Esophagus muscularis mucosa (tissue), 4 donors: ENCODE measurements at regions not wholly inside any gene's neighbourhood (a gene's known extent, or its start where the extent isn't known, plus 50 kb on each side); places are given as distances from the start of the nearest gene placed in this dataset.
"Not testable (repeated sequence)": the region's sequence is repeated elsewhere in the genome, so short reads cannot be mapped to it uniquely, and the experiment has no call there.

Source experiments
- DNase-seq: peaks from one replicate; pipeline ENCODE4 v3.0.0-alpha.2; 2017; ENCODE audit errors: extremely low spot score
- H3K27ac ChIP-seq, 4 donors: fragments of 200-600 bp; sonication (generic); replicated peaks in 1 of 4; 1 replicate in 3 of 4; 2 replicates in 1 of 4; pipeline ENCODE4 v1.5.1; 2016 to 2019; ENCODE audit warnings: mild to moderate bottlenecking in 1 of 4
- H3K27me3 ChIP-seq, 4 donors: fragments of 200-600 bp; sonication (generic); one replicate each; pipeline versions ENCODE4 v1.5.1 to v1.6.0; 2016 to 2019
- H3K36me3 ChIP-seq, 4 donors: fragments of 200-600 bp; sonication (generic); one replicate each; pipeline ENCODE4 v1.5.1; 2016 to 2019
- H3K4me1 ChIP-seq, 4 donors: fragments of 200-600 bp; sonication (generic); one replicate each; pipeline ENCODE4 v1.5.1; 2016 to 2019
- H3K4me3 ChIP-seq, 4 donors: fragments of 200-600 bp; sonication (generic); 1 replicate in 2 of 4; 2 replicates in 2 of 4; pipeline ENCODE4 v1.5.1; 2016 to 2019; ENCODE audit warnings: mild to moderate bottlenecking in 4 of 4, moderate library complexity in 1 of 4
- H3K9me3 ChIP-seq, 4 donors: fragments of 200-600 bp; sonication (generic); 1 replicate in 3 of 4; 2 replicates in 1 of 4; pipeline ENCODE4 v1.5.1; 2016 to 2019
- WGBS: methylation state at CpG from one replicate; pipeline ENCODE4 v1.1.5; 2018; 5-methylcytosine and 5-hydroxymethylcytosine counted together
- intact Hi-C: fragments of 100-400 bp; cut with DNase I; formaldehyde crosslinking; loops from one replicate; pipeline ENCODE4 v1.15.1; 2023

- H3K4me1 ChIP-seq, H3K9me3 ChIP-seq, intact Hi-C loops, H3K36me3 ChIP-seq, H3K27ac ChIP-seq, DNase-seq, H3K4me3 ChIP-seq, H3K27me3 ChIP-seq: not testable (repeated sequence)
- WGBS: 90% methylated on average over 2 of the region's 3 CpGs
Measured at GRCh38 chr2:111484097-111484496, 363.4 kb downstream of the BCL2L11 start.

DNA sequence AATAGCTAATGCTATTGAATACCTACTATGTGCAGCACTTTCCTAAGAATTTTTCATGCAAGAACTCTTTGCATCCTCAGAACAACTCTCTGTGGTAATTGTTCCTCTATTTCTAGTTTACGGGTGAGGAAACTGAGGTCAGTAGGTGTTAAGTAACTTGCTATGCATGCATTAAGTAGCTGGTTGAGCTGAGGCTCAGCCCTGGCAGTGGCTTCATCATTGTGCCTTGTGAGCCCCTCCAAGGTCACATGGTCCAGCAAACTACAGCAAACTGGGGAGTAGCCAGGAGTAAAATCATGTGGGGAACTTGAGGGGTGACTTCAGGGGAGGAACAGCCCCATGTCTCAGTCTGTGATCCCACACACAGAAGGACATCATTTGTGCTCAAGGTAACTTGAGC, 365.2 kb downstream of the BCL2L11 start:
- H3K36me3 ChIP-seq, DNase-seq, H3K4me3 ChIP-seq, H3K4me1 ChIP-seq, H3K27me3 ChIP-seq, H3K9me3 ChIP-seq, intact Hi-C loops, H3K27ac ChIP-seq: not testable (repeated sequence)
- WGBS: 89% methylated on average over 1 of the region's 1 CpG

DNA sequence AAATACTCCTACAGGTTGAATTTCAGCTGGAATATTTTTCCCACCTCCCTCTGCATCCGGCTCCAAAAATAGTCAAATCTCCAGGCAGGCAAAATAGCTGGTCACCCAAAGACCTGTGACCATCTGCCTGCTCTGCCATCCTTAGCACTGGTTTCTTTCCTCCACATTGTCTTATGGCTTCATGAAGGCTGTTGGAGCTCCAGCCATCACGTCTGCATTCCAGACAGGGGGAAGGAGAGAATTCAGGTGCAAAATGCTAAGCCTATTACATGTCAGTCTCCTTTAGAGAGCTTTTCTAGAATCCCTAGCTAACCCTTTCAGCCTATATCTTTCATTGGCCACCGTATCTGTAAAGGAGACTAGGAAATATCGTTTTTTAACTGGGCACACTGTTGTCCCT, 367.7 kb downstream of the BCL2L11 start:
- DNase-seq, H3K27ac ChIP-seq, H3K27me3 ChIP-seq, intact Hi-C loops, H3K4me1 ChIP-seq, H3K4me3 ChIP-seq, H3K9me3 ChIP-seq, H3K36me3 ChIP-seq: not testable (repeated sequence)
- 96% methylated on average over 3 of the region's 4 CpGs for WGBS

GRCh38 chr2:111489460-111489859, 368.7 kb downstream of the BCL2L11 start:
- H3K4me1 ChIP-seq, H3K27ac ChIP-seq, DNase-seq, H3K27me3 ChIP-seq, H3K36me3 ChIP-seq, H3K9me3 ChIP-seq, intact Hi-C loops, H3K4me3 ChIP-seq: not testable (repeated sequence)
- WGBS: no CpG with 5 or more reads among the region's 1 CpG

- whole genome bisulfite sequencing: no CpG with 5 or more reads among the region's 3 CpGs
- H3K27me3 ChIP-seq, intact Hi-C loops: not testable (repeated sequence)
Measured at GRCh38 chr2:111491181-111491580, 370.5 kb downstream of the BCL2L11 start.

DNA sequence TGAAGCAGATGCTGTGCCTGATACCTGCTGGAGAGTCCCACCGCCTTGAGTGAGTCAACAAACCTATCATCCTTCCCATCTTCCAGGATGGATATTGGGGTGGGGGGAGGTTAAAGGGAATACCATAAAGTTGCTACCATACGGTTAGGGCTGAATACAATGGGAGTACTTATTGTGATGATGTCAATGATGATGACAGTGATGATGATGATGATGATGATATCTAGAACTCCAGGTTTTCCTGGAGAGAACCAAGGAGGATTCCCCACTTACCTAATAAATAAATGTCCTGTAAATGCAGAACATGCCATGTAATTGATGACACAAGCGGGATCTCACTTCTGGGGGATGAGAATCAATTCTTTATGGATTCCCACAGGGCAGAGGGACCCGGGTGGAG, 370.9 kb downstream of the BCL2L11 start:
- H3K4me1 ChIP-seq: peaks cover 8 to 19% (median 15%) of the 10 kb centered on the region in 4 donors
- H3K36me3 ChIP-seq, intact Hi-C loops, H3K4me3 ChIP-seq, H3K9me3 ChIP-seq, H3K27me3 ChIP-seq, H3K27ac ChIP-seq, DNase-seq: not testable (repeated sequence)
- 75% methylated on average over 3 of the region's 4 CpGs for WGBS

More at GRCh38 chr2:111491181-111491580, 370.5 kb downstream of the BCL2L11 start:
- H3K27ac ChIP-seq, H3K36me3 ChIP-seq, DNase-seq, H3K9me3 ChIP-seq, H3K4me3 ChIP-seq: not testable (repeated sequence)
- peaks cover 6 to 18% (median 12%) of the 10 kb centered on the region in 4 donors for H3K4me1 ChIP-seq

DNA sequence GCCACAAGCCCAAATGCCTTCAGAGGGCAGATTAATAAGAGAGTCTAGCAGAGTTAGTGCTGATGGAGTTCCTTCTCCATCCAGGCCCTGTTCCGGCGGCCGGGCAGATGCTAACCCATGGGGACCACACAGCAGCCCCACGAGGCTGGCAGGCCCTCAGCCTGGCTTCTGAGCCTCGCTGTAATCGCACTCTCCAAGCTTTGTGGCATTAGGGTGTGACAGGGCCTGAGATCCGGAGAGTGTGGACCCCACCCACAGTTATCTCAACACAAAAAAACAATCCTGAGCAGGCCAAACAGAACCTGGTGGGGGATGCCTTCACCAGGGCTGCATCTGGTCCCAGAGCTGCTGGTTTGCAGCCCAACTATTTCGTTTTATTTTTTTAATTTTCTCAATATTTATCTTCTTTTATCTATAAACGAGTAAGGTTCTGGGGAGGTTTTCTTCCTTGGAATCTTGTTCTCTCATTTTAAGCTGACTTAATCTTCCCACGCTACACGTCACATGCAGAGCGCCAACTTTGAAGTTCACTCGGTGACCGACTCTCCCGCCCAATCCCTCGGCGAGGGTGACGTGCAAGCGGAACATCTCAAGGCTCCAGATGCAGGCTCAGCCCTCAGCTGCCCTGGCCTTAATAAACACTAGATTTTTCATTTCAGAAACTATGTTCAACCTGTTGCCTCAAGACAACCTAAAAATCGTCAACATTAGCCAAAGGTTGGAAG, 372.4 kb downstream of the BCL2L11 start:
- 40% methylated on average over 1 of the region's 20 CpGs for WGBS
- H3K36me3 ChIP-seq, DNase-seq, H3K27me3 ChIP-seq, H3K9me3 ChIP-seq, intact Hi-C loops: not testable (repeated sequence)
- Histone ChIP-seq H3K4me3 (peak overlapping the region in 3 of 4 donors; percentile 25 to 43 (median 33)), H3K4me1 (peaks cover 8 to 31% (median 19%) of the 10 kb centered on the region in 4 donors), H3K27ac (peak overlapping the region; percentile 60 to 75 (median 70))

- H3K36me3 ChIP-seq, intact Hi-C loops, H3K9me3 ChIP-seq, DNase-seq, H3K27me3 ChIP-seq: not testable (repeated sequence)
- H3K27ac ChIP-seq: peak overlapping the region; percentile 60 to 75 (median 70)
- peaks cover 8 to 31% (median 19%) of the 10 kb centered on the region in 4 donors for H3K4me1 ChIP-seq
- peak overlapping the region in 3 of 4 donors; percentile 25 to 43 (median 33) for H3K4me3 ChIP-seq
- no CpG with 5 or more reads among the region's 5 CpGs for WGBS
Measured at GRCh38 chr2:111493720-111494078, 373.0 kb downstream of the BCL2L11 start.

GRCh38 chr2:111494288-111494980, 373.7 kb downstream of the BCL2L11 start:
- WGBS: no CpG with 5 or more reads among the region's 14 CpGs
- H3K27me3 ChIP-seq, H3K9me3 ChIP-seq, DNase-seq, intact Hi-C loops, H3K36me3 ChIP-seq: not testable (repeated sequence)
- peak overlapping the region; percentile 72 to 80 (median 75) for H3K27ac ChIP-seq
- H3K4me3 ChIP-seq: peak overlapping the region; percentile 33 to 49 (median 41)
- peaks cover 8 to 31% (median 19%) of the 10 kb centered on the region in 4 donors for H3K4me1 ChIP-seq

DNA sequence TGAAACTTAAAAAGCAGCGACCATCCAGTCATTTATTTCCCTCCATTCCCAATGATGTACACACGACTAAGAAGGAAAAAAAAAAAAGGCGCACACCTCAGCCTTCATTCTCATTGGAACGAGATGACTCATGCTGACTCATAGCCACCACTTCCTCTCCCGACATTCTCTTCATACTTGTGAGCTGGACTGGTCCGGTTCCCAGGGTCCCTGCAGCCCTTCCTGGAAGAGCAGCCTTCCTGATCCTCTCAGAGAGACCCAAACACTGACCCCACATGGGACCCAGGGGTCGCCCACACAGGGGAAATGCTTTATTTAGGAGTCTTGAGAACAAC, 374.2 kb downstream of the BCL2L11 start:
- 0% methylated on average over 1 of the region's 7 CpGs for WGBS
- H3K4me3 ChIP-seq: peak overlapping the region; percentile 33 to 49 (median 41)
- H3K9me3 ChIP-seq, H3K27me3 ChIP-seq, H3K36me3 ChIP-seq, DNase-seq, intact Hi-C loops: not testable (repeated sequence)
- peaks cover 8 to 31% (median 19%) of the 10 kb centered on the region in 4 donors for H3K4me1 ChIP-seq
- peak overlapping the region; percentile 72 to 80 (median 75) for H3K27ac ChIP-seq

- H3K4me3 ChIP-seq, H3K27me3 ChIP-seq, H3K9me3 ChIP-seq, H3K36me3 ChIP-seq, intact Hi-C loops, DNase-seq: not testable (repeated sequence)
- Histone ChIP-seq H3K27ac (peak overlapping the region; percentile 14 to 74 (median 64)), H3K4me1 (peaks cover 8 to 31% (median 19%) of the 10 kb centered on the region in 4 donors)
- WGBS: 69% methylated on average over 2 of the region's 2 CpGs
Measured at GRCh38 chr2:111495636-111496035, 374.9 kb downstream of the BCL2L11 start.

DNA sequence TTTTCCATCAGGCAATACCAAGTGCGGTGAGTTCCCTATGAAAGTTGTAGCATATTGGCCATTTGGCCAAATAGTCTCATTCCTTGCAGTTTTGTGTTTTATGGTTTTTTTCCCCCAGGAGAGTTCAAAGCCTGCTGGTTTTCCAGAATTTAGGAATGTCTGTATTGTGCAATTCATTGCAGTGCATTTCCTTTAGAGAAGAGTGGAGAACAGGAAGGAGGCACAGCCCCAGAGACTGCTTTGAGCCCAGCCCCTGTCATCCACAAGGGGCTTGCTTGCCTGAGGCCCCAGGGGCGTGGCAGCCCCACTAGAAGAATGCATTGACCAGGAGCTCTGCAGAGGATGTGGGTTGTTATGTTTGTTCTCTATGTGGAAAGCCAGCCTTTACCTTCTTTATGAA, 375.5 kb downstream of the BCL2L11 start:
- intact Hi-C loops, H3K4me3 ChIP-seq, H3K36me3 ChIP-seq, H3K9me3 ChIP-seq, DNase-seq, H3K27me3 ChIP-seq: not testable (repeated sequence)
- Histone ChIP-seq H3K4me1 (peaks cover 8 to 31% (median 19%) of the 10 kb centered on the region in 4 donors), H3K27ac (peak overlapping the region; percentile 14 to 74 (median 64))
- WGBS: 56% methylated on average over 2 of the region's 2 CpGs

- 97% methylated on average over 3 of the region's 5 CpGs for WGBS
- peaks cover 8 to 31% (median 19%) of the 10 kb centered on the region in 4 donors for H3K4me1 ChIP-seq
- DNase-seq, H3K27ac ChIP-seq, H3K36me3 ChIP-seq, H3K9me3 ChIP-seq, intact Hi-C loops, H3K4me3 ChIP-seq, H3K27me3 ChIP-seq: not testable (repeated sequence)
Measured at GRCh38 chr2:111496860-111497259, 376.1 kb downstream of the BCL2L11 start.
